Choroid plexus epithelial cell (primary cell): ENCODE measurements at regions not wholly inside any gene's neighbourhood (a gene's known extent, or its start where the extent isn't known, plus 50 kb on each side); places are given as distances from the start of the nearest gene placed in this dataset.
"Not testable (repeated sequence)": the region's sequence is repeated elsewhere in the genome, so short reads cannot be mapped to it uniquely, and the experiment has no call there.

Experiments
- DNase-seq: peaks from one replicate; pipeline ENCODE4 v3.0.0-alpha.2; 2010; ENCODE audit warnings: low read depth
- H3K4me3 ChIP-seq: 2 replicates; pipeline ENCODE4 v1.5.1; 2011; ENCODE audit warnings: low read depth, mild to moderate bottlenecking, control low read depth, low read length, moderate library complexity
- CTCF ChIP-seq: conservative IDR thresholded peaks from 2 replicates; pipeline ENCODE4 v1.5.1; 2011; ENCODE audit warnings: low read depth, mild to moderate bottlenecking, control low read depth, inconsistent platforms, low read length, moderate library complexity

GRCh38 chr3:130800829-130801228, 54.2 kb upstream of the PIK3R4 start:
- no peak for TF ChIP-seq CTCF
- H3K4me3 ChIP-seq, result no peak overlapping the region
- DNase-seq, result no peak

- no peak for DNase-seq
- TF ChIP-seq CTCF, result no peak
- no peak overlapping the region for H3K4me3 ChIP-seq
Measured at GRCh38 chr3:130801473-130801872, 54.8 kb upstream of the PIK3R4 start.

GRCh38 chr3:130811557-130811956, 64.9 kb upstream of the PIK3R4 start:
- no peak for TF ChIP-seq CTCF
- H3K4me3 ChIP-seq, result no peak overlapping the region
- no peak for DNase-seq

GRCh38 chr3:130814691-130815472, 68.3 kb upstream of the PIK3R4 start:
- DNase-seq, result no peak
- no peak overlapping the region for H3K4me3 ChIP-seq
- TF ChIP-seq CTCF, result no peak

- DNase-seq, result no peak
- no peak for TF ChIP-seq CTCF
- no peak overlapping the region for H3K4me3 ChIP-seq
Measured at GRCh38 chr3:130816561-130817445, 70.2 kb upstream of the PIK3R4 start.

- not testable (repeated sequence) for DNase-seq, H3K4me3 ChIP-seq
Measured at GRCh38 chr3:130818066-130818465, 71.4 kb upstream of the PIK3R4 start.

GRCh38 chr3:130820976-130821375, 72.9 kb upstream of the ATP2C1 start:
- no peak for TF ChIP-seq CTCF
- no peak overlapping the region for H3K4me3 ChIP-seq
- peak; percentile 52 for DNase-seq
